Aorta (tissue), 5 donors: ENCODE measurements at regions not wholly inside any gene's neighbourhood (a gene's known extent, or its start where the extent isn't known, plus 50 kb on each side); places are given as distances from the start of the nearest gene placed in this dataset.

Source experiments
- ATAC-seq: fragments of 200-7000 bp; cut with Tn5 transposase; one replicate; pipeline ENCODE4 v1.9.1; 2022; ENCODE audit warnings: moderate library complexity; ENCODE audit not compliant: low FRiP score
- DNase-seq, 2 donors: peaks; one replicate each; pipeline ENCODE4 v3.0.0-alpha.2; 2020
- H3K27ac ChIP-seq, 2 donors: one replicate each; pipeline ENCODE4 v1.5.1; 2013; ENCODE audit warnings: low read length in 2 of 2, mild to moderate bottlenecking in 2 of 2, moderate library complexity in 2 of 2, control low read depth in 1 of 2, inconsistent platforms in 1 of 2, low read depth in 1 of 2
- H3K27me3 ChIP-seq, 2 donors: one replicate each; pipeline ENCODE4 v1.6.1; 2013; ENCODE audit warnings: control low read depth in 1 of 2, low read length in 1 of 2, mild to moderate bottlenecking in 1 of 2, moderate library complexity in 1 of 2; ENCODE audit not compliant: insufficient read depth in 2 of 2, control insufficient read depth in 1 of 2
- H3K36me3 ChIP-seq, 2 donors: one replicate each; pipeline ENCODE4 v1.6.1; 2013; ENCODE audit warnings: control low read depth in 1 of 2, low read length in 1 of 2, mild to moderate bottlenecking in 1 of 2; ENCODE audit not compliant: insufficient read depth in 2 of 2, control insufficient read depth in 1 of 2
- H3K4me1 ChIP-seq, 2 donors: one replicate each; pipeline ENCODE4 v1.6.1; 2013; ENCODE audit warnings: low read length in 2 of 2, control low read depth in 1 of 2, mild to moderate bottlenecking in 1 of 2, moderate library complexity in 1 of 2; ENCODE audit not compliant: insufficient read depth in 2 of 2, control insufficient read depth in 1 of 2
- H3K4me3 ChIP-seq, 2 donors: one replicate each; pipeline ENCODE4 v1.5.1; 2013; ENCODE audit warnings: low read length in 2 of 2, control low read depth in 1 of 2, mild to moderate bottlenecking in 1 of 2
- H3K9me3 ChIP-seq: one replicate; pipeline ENCODE4 v1.6.1; 2013; ENCODE audit warnings: mild to moderate bottlenecking, low read length; ENCODE audit not compliant: control insufficient read depth
- WGBS, 2 donors: extraction: QIAGEN DNeasy Blood & Tissue Kit; methylation state at CpG; one replicate each; pipeline ENCODE4 v1.1.7; 2013; 5-methylcytosine and 5-hydroxymethylcytosine counted together
- intact Hi-C, 2 donors: fragments of 100-400 bp; cut with DNase I; formaldehyde crosslinking; loops; one replicate each; pipeline versions ENCODE4 v1.14.2 to v1.15.0; 2022
- donor health status: healthy with polysubstance abuse.
- donor health status: Bipolar disorder and iron deficiency.
- donor health status: DM: no; HTN: no; CAD: no.
- donor health status: DM: no; HTN: no; CAD: no.
- donor health status: DM: yes; HTN: yes; CAD: no.

DNA sequence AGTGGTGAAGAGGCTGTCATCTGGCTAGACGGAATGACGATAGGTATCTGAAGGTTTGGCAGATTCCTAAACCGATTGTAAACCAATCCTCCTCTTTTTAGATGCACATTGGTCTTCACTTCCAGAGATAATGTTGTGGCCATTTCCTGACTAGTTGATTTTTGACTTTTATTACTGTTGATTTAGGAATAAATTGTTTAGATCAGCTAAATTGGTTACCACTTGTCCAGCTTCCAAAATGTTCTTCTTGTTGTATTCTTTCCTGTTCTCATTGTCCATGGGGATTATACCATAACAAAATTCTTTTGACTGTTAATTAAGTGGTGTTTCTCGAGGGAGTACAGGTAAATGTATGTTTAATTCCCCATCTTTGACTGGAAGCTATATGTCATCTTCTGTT lies 119.7 kb downstream of the MACROH2A1 start:
- Histone ChIP-seq H3K4me3 (no peak overlapping the region), H3K4me1 (no peaks in the 10 kb centered on the region), H3K27me3 (no peaks in the 10 kb centered on the region), H3K36me3 (no peaks in the 10 kb centered on the region), H3K9me3 (peaks cover 2% of the 10 kb centered on the region), H3K27ac (no peak overlapping the region)
- DNase-seq (no peak), ATAC-seq (no peak)
- WGBS, 2 donors: 84 to 89% methylated on average over 4 of the region's 4 CpGs
- intact Hi-C loops: no loop called here

- Histone ChIP-seq H3K36me3 (no peaks in the 10 kb centered on the region), H3K27ac (no peak overlapping the region), H3K9me3 (peaks cover 2% of the 10 kb centered on the region), H3K27me3 (no peaks in the 10 kb centered on the region), H3K4me3 (no peak overlapping the region), H3K4me1 (no peaks in the 10 kb centered on the region)
- ATAC-seq (no peak), DNase-seq (no peak)
- 72 to 83% methylated on average over 6 of the region's 6 CpGs for WGBS, 2 donors
- intact Hi-C loops: no loop called here
These were observed 122.9 kb downstream of the MACROH2A1 start for GRCh38 chr5:135276151-135276550.

DNA sequence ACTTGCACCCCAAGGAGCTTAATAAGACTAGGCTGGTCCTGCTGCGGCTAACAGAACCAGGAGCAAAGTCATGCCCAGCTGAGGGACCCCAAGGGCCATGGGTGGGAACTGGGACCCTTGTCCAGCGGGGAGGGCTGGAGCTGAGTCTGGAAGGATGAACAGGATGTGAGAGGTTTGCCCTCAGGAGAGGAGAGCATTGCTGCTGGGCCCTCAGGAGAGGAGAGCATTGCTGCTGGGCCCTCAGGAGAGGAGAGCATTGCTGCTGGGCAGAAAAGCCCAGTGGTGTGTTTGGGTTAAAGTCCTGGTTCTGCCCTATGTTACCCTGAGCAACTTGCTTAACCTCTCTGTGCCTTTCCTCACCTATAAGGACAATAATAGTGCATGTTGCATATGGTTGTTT lies 125.8 kb downstream of the MACROH2A1 start:
- Histone ChIP-seq H3K27ac (no peak overlapping the region), H3K9me3 (no peaks in the 10 kb centered on the region), H3K27me3 (no peaks in the 10 kb centered on the region), H3K36me3 (no peaks in the 10 kb centered on the region), H3K4me1 (no peaks in the 10 kb centered on the region), H3K4me3 (no peak overlapping the region)
- DNase-seq (no peak), ATAC-seq (no peak)
- intact Hi-C loops: no loop called here
- WGBS, 2 donors: 96 to 98% methylated on average over 2 of the region's 2 CpGs

- ATAC-seq: no peak
- no peaks in the 10 kb centered on the region for H3K4me1 ChIP-seq
- no peaks in the 10 kb centered on the region for H3K9me3 ChIP-seq
- no peaks in the 10 kb centered on the region for H3K36me3 ChIP-seq
- DNase-seq: no peak
- intact Hi-C loops: no loop called here
- WGBS, 2 donors: 81 to 88% methylated on average over 11 of the region's 11 CpGs
- no peaks in the 10 kb centered on the region for H3K27me3 ChIP-seq
- no peak overlapping the region for H3K4me3 ChIP-seq
- no peak overlapping the region for H3K27ac ChIP-seq
These were observed 126.7 kb downstream of the MACROH2A1 start for GRCh38 chr5:135272311-135272805.

DNA sequence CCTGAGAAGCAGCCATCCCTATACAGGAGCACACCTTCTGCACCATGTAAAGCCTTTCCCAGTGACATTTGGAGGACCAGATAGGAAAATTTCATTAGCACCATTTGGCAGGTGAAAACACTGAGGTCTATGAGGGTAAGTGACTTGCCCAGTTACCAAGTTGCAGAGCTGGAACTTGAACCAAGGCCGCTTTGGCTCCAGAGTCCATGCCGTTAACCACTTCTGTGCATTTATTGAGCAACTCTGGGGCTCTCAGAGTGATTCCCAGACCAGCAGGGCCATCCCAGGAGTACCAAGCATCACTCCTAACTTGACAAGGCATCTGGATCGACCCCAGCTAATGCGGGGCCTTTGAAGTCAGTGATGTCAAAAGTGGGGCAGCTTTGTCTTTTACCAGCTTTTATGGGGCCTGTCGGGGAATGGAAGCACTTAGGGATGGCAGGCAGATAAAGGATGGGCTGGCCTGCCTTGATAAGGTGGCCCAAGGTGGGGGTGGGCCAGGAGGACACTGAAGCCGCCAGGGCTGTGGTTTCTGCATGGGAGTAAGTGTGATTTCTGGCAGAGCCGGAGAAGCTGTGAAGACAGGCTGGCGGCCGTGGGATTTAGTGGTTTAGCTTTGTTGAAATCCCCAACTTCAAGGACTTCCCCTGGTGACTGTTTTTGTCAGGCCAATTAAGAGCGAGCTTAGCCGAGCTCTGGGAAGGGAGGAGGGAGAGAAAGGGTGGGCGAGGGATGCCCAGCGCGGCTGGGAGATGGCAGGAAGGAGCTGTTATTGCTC lies 127.3 kb downstream of the MACROH2A1 start:
- no peak for DNase-seq
- H3K27me3 ChIP-seq: no peaks in the 10 kb centered on the region
- no peak for ATAC-seq
- H3K27ac ChIP-seq: no peak overlapping the region
- H3K36me3 ChIP-seq: no peaks in the 10 kb centered on the region
- intact Hi-C loops: no loop called here
- no peaks in the 10 kb centered on the region for H3K4me1 ChIP-seq
- H3K4me3 ChIP-seq: no peak overlapping the region
- H3K9me3 ChIP-seq: no peaks in the 10 kb centered on the region
- 63 to 69% methylated on average over 14 of the region's 14 CpGs for WGBS, 2 donors

DNA sequence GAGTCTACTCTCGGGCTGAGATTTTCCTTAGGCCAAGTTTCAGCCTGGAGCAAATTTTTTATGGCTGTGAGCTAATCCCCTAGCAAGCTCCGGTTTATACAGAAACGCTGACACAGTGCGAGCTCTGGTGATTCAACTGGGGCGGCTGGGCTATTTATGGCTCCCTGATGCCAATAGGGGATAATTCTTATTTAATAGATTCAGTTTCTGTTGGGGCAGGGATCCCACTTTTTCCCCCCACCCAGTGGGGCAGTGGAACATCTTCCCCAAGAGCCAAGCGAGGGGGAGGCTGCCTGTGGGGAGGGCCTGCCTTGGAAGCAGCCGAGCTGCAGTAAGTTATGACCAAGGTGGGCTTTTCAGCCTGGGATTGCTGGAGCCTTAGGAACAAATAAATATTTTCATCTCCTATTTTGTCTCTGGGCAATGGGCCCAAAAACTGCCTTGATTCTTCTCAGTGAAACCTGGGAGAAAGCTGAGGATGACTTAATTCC lies 129.1 kb downstream of the MACROH2A1 start:
- ATAC-seq (peak; percentile 79), DNase-seq (peak; percentile 64 to 76)
- Histone ChIP-seq H3K27me3 (no peaks in the 10 kb centered on the region), H3K9me3 (no peaks in the 10 kb centered on the region), H3K4me1 (no peaks in the 10 kb centered on the region), H3K4me3 (no peak overlapping the region), H3K27ac (peak overlapping the region; percentile 58 to 89), H3K36me3 (no peaks in the 10 kb centered on the region)
- whole genome bisulfite sequencing, 2 donors: 27 to 29% methylated on average over 7 of the region's 7 CpGs
- intact Hi-C loops: no loop called here

DNA sequence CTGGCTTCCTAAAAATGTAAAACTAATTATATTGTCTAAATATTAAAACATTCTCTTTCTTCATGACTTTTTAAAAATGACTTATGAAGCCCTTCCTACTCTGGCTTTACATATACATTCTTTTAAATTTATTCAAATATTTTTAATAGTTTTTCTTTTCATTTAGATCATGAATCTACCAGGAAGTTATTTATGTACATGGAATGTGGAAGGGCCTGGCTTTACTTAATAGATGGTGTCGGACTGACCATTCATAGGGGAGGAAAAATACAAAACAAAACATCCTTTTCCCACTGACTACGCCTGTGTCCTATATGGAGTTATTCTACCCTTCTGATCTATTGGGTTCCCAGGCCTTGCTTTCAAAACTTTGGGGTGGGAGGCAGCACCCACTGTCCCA lies 129.8 kb downstream of the MACROH2A1 start:
- WGBS, 2 donors: 47 to 65% methylated on average over 2 of the region's 2 CpGs
- Histone ChIP-seq H3K27me3 (no peaks in the 10 kb centered on the region), H3K9me3 (no peaks in the 10 kb centered on the region), H3K27ac (peak overlapping the region; percentile 53 to 83), H3K4me3 (no peak overlapping the region), H3K36me3 (no peaks in the 10 kb centered on the region), H3K4me1 (no peaks in the 10 kb centered on the region)
- ATAC-seq (no peak), DNase-seq (no peak)
- intact Hi-C loops: no loop called here

GRCh38 chr5:135266975-135267374 lies 132.1 kb downstream of the MACROH2A1 start:
- intact Hi-C loops: no loop called here
- Histone ChIP-seq H3K4me1 (no peaks in the 10 kb centered on the region), H3K36me3 (no peaks in the 10 kb centered on the region), H3K27ac (no peak overlapping the region), H3K4me3 (no peak overlapping the region), H3K27me3 (no peaks in the 10 kb centered on the region), H3K9me3 (no peaks in the 10 kb centered on the region)
- no peak for DNase-seq
- no peak for ATAC-seq
- 63 to 72% methylated on average over 5 of the region's 5 CpGs for WGBS, 2 donors

- ATAC-seq (peak; percentile 31), DNase-seq (no peak)
- H3K4me3 ChIP-seq: no peak overlapping the region
- H3K27me3 ChIP-seq: no peaks in the 10 kb centered on the region
- WGBS, 2 donors: 83% methylated on average over 6 of the region's 6 CpGs
- H3K27ac ChIP-seq: no peak overlapping the region
- intact Hi-C loops: no loop called here
- H3K9me3 ChIP-seq: no peaks in the 10 kb centered on the region
- no peaks in the 10 kb centered on the region for H3K4me1 ChIP-seq
- H3K36me3 ChIP-seq: no peaks in the 10 kb centered on the region
These were observed 132.8 kb downstream of the MACROH2A1 start for GRCh38 chr5:135266303-135266635.
